ENCODE measurements at regions not wholly inside any gene's neighbourhood (a gene's known extent, or its start where the extent isn't known, plus 50 kb on each side); places are given as distances from the start of the nearest gene placed in this dataset.
"Not testable (repeated sequence)": the region's sequence is repeated elsewhere in the genome, so short reads cannot be mapped to it uniquely, and the experiment has no call there.

DNA sequence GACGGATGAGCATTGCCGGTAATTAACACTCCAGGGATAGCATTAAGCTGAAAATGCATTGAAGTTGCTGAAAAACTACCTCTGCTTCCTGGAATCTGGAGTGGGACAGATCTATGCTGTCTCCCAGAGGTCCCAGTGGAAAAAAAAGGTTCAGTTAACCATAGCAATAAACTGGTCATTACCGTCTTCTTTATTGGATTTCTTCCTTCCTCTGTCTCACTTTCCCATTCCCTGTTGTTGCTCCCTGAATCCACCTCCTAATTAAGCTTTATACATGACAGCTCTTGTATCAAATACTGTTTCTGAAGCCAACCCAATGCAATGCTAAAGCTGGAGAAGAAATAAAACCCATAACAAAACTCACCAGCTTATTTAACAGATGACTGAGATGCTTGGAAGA, 1805.9 kb downstream of the NCAM2 start:
- Histone ChIP-seq H3K27ac (ENCODE audit: low read depth in 1 of 2, low read length in 1 of 2) (no peak overlapping the region), H3K9ac (ENCODE audit: insufficient read depth in 1 of 2, low read length in 2 of 2) (no peak overlapping the region), H3K36me3 (ENCODE audit: control insufficient read depth in 4 of 4, insufficient read depth in 4 of 4, low read length in 4 of 4) (no peaks in the 10 kb centered on the region), H3K4me3 (no peak overlapping the region), H3K4me1 (ENCODE audit: control insufficient read depth in 5 of 5, insufficient read depth in 5 of 5, low read length in 5 of 5) (no peaks in the 10 kb centered on the region), H3K9me3 (ENCODE audit: control insufficient read depth in 4 of 4, insufficient read depth in 3 of 4, low read length in 3 of 4) (no peaks in the 10 kb centered on the region), H3K27me3 (ENCODE audit: control insufficient read depth in 3 of 3, insufficient read depth in 3 of 3, low read length in 2 of 3) (no peaks in the 10 kb centered on the region)
- WGBS, 2 donors: 71 to 91% methylated on average over 3 of the region's 3 CpGs
- TF ChIP-seq, protein P1, sequence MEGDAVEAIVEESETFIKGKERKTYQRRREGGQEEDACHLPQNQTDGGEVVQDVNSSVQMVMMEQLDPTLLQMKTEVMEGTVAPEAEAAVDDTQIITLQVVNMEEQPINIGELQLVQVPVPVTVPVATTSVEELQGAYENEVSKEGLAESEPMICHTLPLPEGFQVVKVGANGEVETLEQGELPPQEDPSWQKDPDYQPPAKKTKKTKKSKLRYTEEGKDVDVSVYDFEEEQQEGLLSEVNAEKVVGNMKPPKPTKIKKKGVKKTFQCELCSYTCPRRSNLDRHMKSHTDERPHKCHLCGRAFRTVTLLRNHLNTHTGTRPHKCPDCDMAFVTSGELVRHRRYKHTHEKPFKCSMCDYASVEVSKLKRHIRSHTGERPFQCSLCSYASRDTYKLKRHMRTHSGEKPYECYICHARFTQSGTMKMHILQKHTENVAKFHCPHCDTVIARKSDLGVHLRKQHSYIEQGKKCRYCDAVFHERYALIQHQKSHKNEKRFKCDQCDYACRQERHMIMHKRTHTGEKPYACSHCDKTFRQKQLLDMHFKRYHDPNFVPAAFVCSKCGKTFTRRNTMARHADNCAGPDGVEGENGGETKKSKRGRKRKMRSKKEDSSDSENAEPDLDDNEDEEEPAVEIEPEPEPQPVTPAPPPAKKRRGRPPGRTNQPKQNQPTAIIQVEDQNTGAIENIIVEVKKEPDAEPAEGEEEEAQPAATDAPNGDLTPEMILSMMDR (IDR thresholded peaks at IDR 0.05; ENCODE audit: control extremely low read depth, extremely low read depth): no peak
- DNase-seq (no peak), ATAC-seq (ENCODE audit: insufficient read depth, low FRiP score) (no peak)

DNA sequence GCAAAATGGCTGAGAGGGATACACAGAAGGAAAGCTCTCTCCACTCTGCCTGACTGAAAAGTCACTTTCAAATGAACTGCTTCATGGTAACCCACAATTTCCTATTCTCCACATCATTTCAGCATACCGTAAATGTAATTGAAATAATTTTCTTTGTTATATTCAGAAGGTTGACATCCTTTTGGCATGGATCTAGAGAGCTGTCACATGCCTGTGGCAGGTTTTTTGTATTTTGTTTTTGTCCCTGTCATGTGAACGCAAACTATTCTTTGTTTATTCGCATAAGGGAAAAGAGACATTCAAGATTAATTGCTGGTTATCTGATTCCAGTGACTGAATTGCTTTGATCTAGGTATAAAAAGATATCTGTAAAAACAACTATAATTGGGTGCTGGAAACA, 1808.1 kb downstream of the NCAM2 start:
- Histone ChIP-seq H3K36me3 (ENCODE audit: control insufficient read depth in 4 of 4, insufficient read depth in 4 of 4, low read length in 4 of 4) (no peaks in the 10 kb centered on the region), H3K9ac (ENCODE audit: insufficient read depth in 1 of 2, low read length in 2 of 2) (no peak overlapping the region), H3K27me3 (ENCODE audit: control insufficient read depth in 3 of 3, insufficient read depth in 3 of 3, low read length in 2 of 3) (no peaks in the 10 kb centered on the region), H3K4me1 (ENCODE audit: control insufficient read depth in 5 of 5, insufficient read depth in 5 of 5, low read length in 5 of 5) (no peaks in the 10 kb centered on the region), H3K27ac (ENCODE audit: low read depth in 1 of 2, low read length in 1 of 2) (no peak overlapping the region), H3K9me3 (ENCODE audit: control insufficient read depth in 4 of 4, insufficient read depth in 3 of 4, low read length in 3 of 4) (no peaks in the 10 kb centered on the region), H3K4me3 (no peak overlapping the region)
- TF ChIP-seq, protein P1 (IDR thresholded peaks at IDR 0.05; ENCODE audit: control extremely low read depth, extremely low read depth): no peak
- no peak for ATAC-seq (ENCODE audit: insufficient read depth, low FRiP score)
- WGBS, 2 donors: 74 to 77% methylated on average over 3 of the region's 3 CpGs
- no peak for DNase-seq

DNA sequence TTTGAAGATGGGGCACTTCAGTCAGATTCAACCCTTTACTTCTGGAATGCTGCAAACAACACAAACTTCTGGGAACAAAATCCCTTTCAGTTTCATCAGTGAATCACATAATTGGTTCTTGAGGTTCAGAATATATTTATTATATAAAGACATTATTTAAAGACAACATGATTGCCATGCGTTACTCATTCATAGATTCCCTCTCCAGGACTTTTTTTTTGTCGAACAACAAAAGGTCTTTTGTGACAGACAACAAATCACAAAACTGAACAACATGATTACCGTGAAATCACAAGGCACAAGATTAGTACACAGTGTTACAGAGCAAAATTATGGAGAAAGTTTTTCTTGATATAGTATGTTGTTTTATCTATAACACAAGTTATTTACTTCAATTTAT, 1815.0 kb downstream of the NCAM2 start:
- no peaks in the 10 kb centered on the region for H3K36me3 ChIP-seq (ENCODE audit: control insufficient read depth in 4 of 4, insufficient read depth in 4 of 4, low read length in 4 of 4)
- DNase-seq: no peak
- ATAC-seq (ENCODE audit: insufficient read depth, low FRiP score): no peak
- H3K27ac ChIP-seq (ENCODE audit: low read depth in 1 of 2, low read length in 1 of 2): no peak overlapping the region
- no peak overlapping the region for H3K9ac ChIP-seq (ENCODE audit: insufficient read depth in 1 of 2, low read length in 2 of 2)
- H3K4me3 ChIP-seq: no peak overlapping the region
- 64 to 65% methylated on average over 3 of the region's 3 CpGs for WGBS, 2 donors
- TF ChIP-seq, protein P1 (IDR thresholded peaks at IDR 0.05; ENCODE audit: control extremely low read depth, extremely low read depth): no peak
- no peaks in the 10 kb centered on the region for H3K27me3 ChIP-seq (ENCODE audit: control insufficient read depth in 3 of 3, insufficient read depth in 3 of 3, low read length in 2 of 3)
- no peaks in the 10 kb centered on the region for H3K9me3 ChIP-seq (ENCODE audit: control insufficient read depth in 4 of 4, insufficient read depth in 3 of 4, low read length in 3 of 4)
- peaks cover 0 to 3% (median 0%) of the 10 kb centered on the region in 5 donors for H3K4me1 ChIP-seq (ENCODE audit: control insufficient read depth in 5 of 5, insufficient read depth in 5 of 5, low read length in 5 of 5)

DNA sequence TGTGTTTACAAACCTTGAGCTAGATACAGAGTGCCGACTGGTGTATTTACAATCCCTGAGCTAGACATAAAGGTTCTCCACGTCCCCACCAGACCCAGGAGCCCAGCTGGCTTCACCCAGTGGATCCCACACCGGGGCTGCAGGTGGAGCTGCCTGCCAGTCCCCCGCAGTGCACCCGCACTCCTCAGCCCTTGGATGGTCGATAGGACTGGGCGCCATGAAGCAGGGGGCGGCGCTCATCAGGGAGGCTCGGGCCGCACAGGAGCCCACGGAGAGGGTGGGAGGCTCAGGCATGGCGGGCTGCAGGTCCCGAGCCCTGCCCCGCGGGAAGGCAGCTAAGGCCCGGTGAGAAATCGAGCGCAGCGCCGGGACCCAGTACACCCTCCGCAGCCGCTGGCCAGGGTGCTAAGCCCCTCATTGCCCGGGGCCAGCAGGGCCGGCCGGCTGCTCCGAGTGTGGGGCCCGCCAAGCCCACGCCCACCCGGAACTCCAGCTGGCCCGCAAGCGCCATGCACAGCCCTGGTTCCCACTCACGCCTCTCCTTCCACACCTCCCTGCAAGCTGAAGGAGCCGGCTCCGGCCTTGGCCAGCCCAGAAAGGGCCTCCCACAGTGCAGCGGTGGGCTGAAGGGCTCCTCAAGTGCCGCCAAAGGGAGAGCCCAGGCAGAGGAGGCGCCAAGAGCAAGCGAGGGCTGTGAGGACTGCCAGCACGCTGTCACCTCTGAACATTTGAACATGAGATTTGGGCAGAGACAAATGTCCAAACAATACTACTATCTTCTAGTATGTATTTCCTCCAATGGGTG, 1820.7 kb downstream of the NCAM2 start:
- not testable (repeated sequence) for ATAC-seq (ENCODE audit: insufficient read depth, low FRiP score); H3K4me1 ChIP-seq (ENCODE audit: control insufficient read depth in 5 of 5, insufficient read depth in 5 of 5, low read length in 5 of 5); H3K36me3 ChIP-seq (ENCODE audit: control insufficient read depth in 4 of 4, insufficient read depth in 4 of 4, low read length in 4 of 4); H3K9ac ChIP-seq (ENCODE audit: insufficient read depth in 1 of 2, low read length in 2 of 2); DNase-seq; H3K9me3 ChIP-seq (ENCODE audit: control insufficient read depth in 4 of 4, insufficient read depth in 3 of 4, low read length in 3 of 4); H3K27ac ChIP-seq (ENCODE audit: low read depth in 1 of 2, low read length in 1 of 2); H3K4me3 ChIP-seq; H3K27me3 ChIP-seq (ENCODE audit: control insufficient read depth in 3 of 3, insufficient read depth in 3 of 3, low read length in 2 of 3)
- 93 to 94% methylated on average over 24 to 40 of the region's 40 CpGs for WGBS, 2 donors

All from lung (tissue), 11 donors.